Spleen (tissue), 7 donors: ENCODE measurements at regions not wholly inside any gene's neighbourhood (a gene's known extent, or its start where the extent isn't known, plus 50 kb on each side); places are given as distances from the start of the nearest gene placed in this dataset.

Source experiments
- CTCF ChIP-seq, 11 experiments: fragments of 200-600 bp in 7 of 11; fragments of 450-650 bp in 4 of 11; sonication (generic) in 4 of 11; IDR thresholded peaks in 8 of 11; conservative IDR thresholded peaks in 3 of 11; 1 replicate in 7 of 11; 2 replicates in 4 of 11; pipeline versions ENCODE4 v1.4.0 to v1.8.0; 2016 to 2021; ENCODE audit warnings: antibody characterized with exemption in 11 of 11, inconsistent platforms in 4 of 11, mild to moderate bottlenecking in 1 of 11
- POLR2A ChIP-seq, 3 donors: fragments of 450-650 bp; IDR thresholded peaks; one replicate each; pipeline ENCODE4 v1.5.1; 2017; ENCODE audit warnings: antibody characterized with exemption in 3 of 3, mild to moderate bottlenecking in 1 of 3
- POLR2AphosphoS5 ChIP-seq, 3 donors: sonication (generic); formaldehyde crosslinking; IDR thresholded peaks; one replicate each; pipeline ENCODE4 v1.5.1; 2017; ENCODE audit warnings: antibody characterized with exemption in 3 of 3
- donor health status: DM: no; HTN: no; CAD: no; lungs with moderate emphysema.
- donor health status: DM: no; HTN: no; CAD: no.
- donor health status: DM: no; HTN: no; CAD: no.

- TF ChIP-seq POLR2AphosphoS5 (IDR thresholded peaks at IDR 0.05) (no peak), CTCF (IDR thresholded peaks at IDR 0.05 in 8 of 11, conservative IDR thresholded peaks at IDR 0.05 in 3 of 11) (no peak), POLR2A (IDR thresholded peaks at IDR 0.05) (no peak)
Measured at GRCh38 chr5:111935009-111935408, 178.0 kb upstream of the NREP start.
